ENCODE measurements at regions not wholly inside any gene's neighbourhood (a gene's known extent, or its start where the extent isn't known, plus 50 kb on each side); places are given as distances from the start of the nearest gene placed in this dataset.

GRCh38 chr9:78609450-78609849, 312.5 kb downstream of the PSAT1 start:
- DNase-seq: no peak

GRCh38 chr9:78612091-78612490, 315.2 kb downstream of the PSAT1 start:
- no peak for DNase-seq

GRCh38 chr9:78613006-78613405, 316.1 kb downstream of the PSAT1 start:
- DNase-seq: no peak

- no peak for DNase-seq
These were observed 318.0 kb downstream of the PSAT1 start for GRCh38 chr9:78614892-78615291.

GRCh38 chr9:78615372-78615771, 318.4 kb downstream of the PSAT1 start:
- no peak for DNase-seq

GRCh38 chr9:78618735-78619134, 321.8 kb downstream of the PSAT1 start:
- DNase-seq: no peak

GRCh38 chr9:78620303-78620702, 323.4 kb downstream of the PSAT1 start:
- DNase-seq: no peak

- DNase-seq: no peak
These were observed 323.8 kb downstream of the PSAT1 start for GRCh38 chr9:78620764-78621163.

GRCh38 chr9:78622126-78622525, 325.2 kb downstream of the PSAT1 start:
- DNase-seq: no peak

GRCh38 chr9:78626971-78627370, 330.0 kb downstream of the PSAT1 start:
- DNase-seq: no peak

- no peak for DNase-seq
These were observed 334.0 kb downstream of the PSAT1 start for GRCh38 chr9:78630966-78631365.

- no peak for DNase-seq
These were observed 343.8 kb downstream of the PSAT1 start for GRCh38 chr9:78640728-78641127.

GRCh38 chr9:78644359-78644758, 347.4 kb downstream of the PSAT1 start:
- DNase-seq: no peak

GRCh38 chr9:78654324-78654723, 357.4 kb downstream of the PSAT1 start:
- no peak for DNase-seq

GRCh38 chr9:78663369-78663768, 366.4 kb downstream of the PSAT1 start:
- DNase-seq: no peak

GRCh38 chr9:78664370-78664769, 367.4 kb downstream of the PSAT1 start:
- no peak for DNase-seq

- no peak for DNase-seq
These were observed 370.0 kb downstream of the PSAT1 start for GRCh38 chr9:78666818-78667414.

- no peak for DNase-seq
These were observed 371.4 kb downstream of the PSAT1 start for GRCh38 chr9:78668148-78668832.

GRCh38 chr9:78669591-78669990, 372.7 kb downstream of the PSAT1 start:
- DNase-seq: no peak

- DNase-seq: no peak
These were observed 374.9 kb downstream of the PSAT1 start for GRCh38 chr9:78671785-78672184.

- DNase-seq: no peak
These were observed 377.9 kb downstream of the PSAT1 start for GRCh38 chr9:78674874-78675273.

- no peak for DNase-seq
These were observed 379.1 kb downstream of the PSAT1 start for GRCh38 chr9:78676009-78676408.

- no peak for DNase-seq
These were observed 379.7 kb downstream of the PSAT1 start for GRCh38 chr9:78676623-78677022.

- no peak for DNase-seq
These were observed 380.4 kb downstream of the PSAT1 start for GRCh38 chr9:78677326-78677725.

- no peak for DNase-seq
These were observed 382.0 kb downstream of the PSAT1 start for GRCh38 chr9:78678877-78679276.
